ENCODE measurements at regions not wholly inside any gene's neighbourhood (a gene's known extent, or its start where the extent isn't known, plus 50 kb on each side); places are given as distances from the start of the nearest gene placed in this dataset.
"Not testable (repeated sequence)": the region's sequence is repeated elsewhere in the genome, so short reads cannot be mapped to it uniquely, and the experiment has no call there.

DNA sequence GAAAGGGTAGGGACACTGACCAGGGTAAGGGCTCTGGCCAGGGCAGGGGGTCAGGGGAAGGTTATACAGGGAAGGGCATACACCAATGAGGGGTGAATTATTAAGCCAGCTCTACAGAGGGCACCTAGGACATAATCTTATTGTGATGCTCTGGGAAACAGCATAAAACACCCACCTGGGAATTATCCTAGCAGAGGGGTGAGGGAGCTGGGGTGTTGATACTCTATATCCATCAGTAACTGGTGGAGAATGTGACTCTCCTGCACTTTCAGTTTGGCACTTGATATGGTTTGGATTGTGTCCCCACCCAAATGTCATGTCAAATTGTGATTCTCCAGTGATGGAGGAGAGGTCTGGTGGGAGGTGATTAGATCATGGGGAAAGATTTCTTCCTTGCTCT, 291.2 kb downstream of the ASMT start:
- DNase-seq = no peak

DNA sequence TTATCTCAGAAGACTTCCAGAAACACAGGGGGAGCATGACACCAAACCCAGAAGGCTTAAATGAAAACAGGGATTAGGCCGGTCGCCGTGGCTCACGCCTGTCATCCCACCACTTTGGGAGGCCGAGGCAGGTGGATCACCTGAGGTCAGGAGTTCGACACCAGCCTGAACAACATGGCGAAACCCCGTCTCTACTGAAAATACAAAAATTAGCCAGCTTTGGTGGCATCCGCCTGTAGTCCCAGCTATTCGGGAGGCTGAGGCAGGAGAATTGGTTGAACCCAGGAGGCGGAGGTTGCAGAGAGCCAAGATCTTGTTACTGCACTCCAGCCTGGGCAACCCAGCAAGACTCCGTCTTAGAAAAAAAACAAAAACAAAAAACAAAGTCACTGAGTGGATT, 294.1 kb downstream of the ASMT start:
- not testable (repeated sequence) for DNase-seq

DNA sequence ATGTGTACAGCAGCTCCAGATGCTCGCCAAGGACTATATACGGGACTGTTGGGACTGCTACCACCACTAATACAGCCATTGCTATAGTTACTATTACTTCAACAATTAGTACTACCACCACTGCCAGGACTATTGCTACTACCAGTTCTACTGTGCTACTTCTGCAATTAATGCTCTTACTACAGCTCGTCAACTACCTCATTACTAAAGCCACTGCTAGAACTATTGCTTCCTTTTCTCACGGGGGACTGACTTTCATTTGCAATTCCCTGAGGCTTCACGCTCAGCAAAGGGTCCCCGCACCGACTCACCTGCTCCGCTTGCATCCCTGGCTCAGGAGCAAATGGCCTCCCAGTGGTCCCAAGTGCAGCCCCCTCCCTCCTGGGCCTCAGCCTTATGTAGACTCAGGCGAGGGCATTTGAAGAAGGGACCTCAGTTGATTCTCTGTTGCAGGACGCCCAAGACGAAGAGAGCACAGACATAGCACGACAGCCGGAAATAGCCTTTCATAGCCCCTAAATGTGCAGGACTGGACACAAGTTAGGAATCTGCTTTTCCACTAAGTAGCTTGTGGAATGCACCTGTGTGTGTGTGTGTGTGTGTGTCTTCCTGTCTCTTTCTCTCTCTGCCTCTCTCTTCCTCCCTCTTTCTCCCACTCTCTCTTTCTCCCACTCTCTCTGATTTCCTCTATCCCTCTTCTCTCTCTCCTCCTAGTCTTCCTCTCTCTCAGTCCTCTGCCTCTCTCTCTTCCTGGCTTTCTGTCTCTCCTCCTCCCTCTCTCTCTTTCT, 294.8 kb downstream of the ASMT start:
- no peak for DNase-seq

DNA sequence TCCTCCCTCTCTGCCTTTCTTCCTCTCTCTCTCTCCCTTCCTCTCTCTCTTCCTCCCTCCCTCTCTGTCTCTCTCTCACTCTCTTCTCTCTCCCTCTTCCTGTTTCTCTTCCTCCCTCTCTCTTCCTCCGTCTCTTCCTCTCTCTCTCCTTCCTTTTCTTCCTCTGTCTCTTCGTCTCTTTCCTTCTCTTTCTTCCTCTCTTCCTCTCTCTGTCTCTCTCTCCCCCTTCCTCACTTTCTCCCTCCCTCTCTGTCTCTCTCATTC, 295.3 kb downstream of the ASMT start:
- DNase-seq = no peak

DNA sequence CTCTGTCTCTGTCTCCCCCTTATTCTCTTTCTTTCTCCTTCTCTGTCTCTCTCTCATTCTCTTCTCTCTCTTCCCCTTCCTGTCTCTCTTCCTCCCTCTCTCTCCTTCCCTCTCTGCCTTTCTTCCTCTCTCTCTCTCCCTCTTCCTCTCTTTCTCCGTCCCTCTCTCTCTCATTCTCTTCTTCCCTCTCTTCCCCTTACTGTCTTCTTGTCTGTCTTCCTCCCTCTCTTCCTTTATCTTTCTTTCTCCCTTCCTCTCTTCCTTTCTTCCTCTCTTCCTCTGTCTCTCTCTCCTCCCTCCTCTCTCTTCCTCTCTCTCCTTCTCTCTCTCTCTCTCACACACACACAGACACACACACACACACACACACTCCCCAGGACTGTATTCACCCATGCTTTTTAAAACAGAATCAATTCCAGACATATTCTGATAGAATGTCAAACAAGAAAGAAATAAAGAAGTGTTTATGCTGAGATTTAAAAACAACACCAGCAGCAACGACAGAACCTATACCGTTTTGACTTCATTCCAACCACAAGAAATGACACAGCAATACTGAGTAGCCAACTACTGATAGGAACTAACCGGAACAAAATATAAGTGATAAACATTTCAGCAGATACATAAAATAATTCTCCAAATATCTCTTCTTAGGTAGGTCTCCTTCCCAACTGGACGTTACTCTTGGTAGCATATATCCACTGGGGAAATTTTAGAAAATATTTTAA, 296.7 kb downstream of the ASMT start:
- DNase-seq = no peak

DNA sequence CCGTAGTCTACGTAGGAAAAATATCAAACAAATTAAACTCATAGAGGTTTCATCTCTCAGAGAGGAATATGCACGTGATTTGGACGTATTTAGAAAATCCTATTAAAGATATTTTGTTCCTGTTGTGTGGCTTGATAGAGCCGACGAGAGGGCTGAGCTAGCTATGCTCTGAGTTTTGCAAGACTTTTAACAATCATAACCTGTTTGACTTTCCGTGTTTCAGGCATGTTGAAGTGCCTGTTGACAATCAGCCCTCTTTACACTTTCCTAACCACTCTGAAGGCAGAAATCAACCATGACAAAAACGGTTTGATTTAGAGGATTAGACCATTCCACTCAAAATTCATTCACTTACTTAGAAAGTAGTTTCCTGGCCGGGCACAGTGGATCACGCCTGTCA, 297.3 kb downstream of the ASMT start:
- no peak for DNase-seq

DNA sequence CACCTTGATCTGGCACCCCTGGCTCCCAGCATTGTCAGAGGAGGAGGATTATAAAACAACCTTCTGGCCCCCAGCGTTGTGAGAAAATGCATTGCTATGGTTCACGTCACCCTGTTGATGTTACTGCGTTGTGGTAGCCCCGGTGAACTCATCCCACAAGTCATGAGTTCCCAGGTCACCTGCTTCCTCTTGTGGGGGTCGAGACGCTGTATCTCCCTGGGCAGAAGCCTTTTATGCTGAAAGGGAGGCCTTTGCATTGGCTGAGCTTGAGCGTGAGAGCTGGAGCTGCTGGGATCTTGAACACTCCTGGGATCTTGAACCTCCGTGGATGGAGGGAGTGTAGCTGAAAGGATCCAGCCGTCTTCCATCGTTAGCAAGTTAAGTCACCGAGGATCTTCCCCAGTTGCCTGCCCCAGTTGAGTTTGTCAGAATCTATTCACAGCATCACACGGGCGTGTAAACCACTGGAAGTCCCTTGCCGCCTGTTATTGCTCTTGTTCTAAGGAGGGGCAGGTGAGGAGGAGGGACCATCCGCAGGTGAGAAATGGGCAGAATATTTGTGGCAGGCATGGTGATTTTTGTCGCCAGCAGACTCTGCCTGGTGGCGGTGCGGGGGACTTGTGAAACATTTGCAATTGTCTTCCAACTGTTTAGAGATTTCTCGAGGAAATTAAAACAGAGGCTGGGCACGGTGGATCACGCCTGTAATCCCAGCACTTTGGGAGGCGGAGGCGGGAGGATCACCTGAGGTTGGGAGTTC, 299.9 kb downstream of the ASMT start:
- no peak for DNase-seq

DNA sequence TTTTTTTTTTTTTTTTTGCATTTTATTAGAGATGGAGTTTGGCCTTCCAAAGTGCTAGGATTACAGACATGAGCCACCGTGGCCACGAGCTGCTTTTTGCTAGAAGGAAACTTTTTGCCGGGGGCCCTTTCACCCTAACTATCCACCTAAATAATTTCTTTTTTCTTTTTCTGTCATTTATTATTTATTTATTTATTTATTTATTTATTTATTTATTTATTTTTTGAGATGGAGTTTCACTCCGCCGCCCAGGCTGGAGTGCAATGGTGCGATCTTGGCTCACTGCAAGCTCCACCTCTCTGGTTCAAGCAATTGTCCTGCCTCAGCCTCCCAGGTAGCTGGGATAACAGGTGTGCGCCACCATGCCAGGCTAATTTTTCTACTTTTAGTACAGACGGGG, 303.9 kb downstream of the ASMT start:
- DNase-seq = no peak

DNA sequence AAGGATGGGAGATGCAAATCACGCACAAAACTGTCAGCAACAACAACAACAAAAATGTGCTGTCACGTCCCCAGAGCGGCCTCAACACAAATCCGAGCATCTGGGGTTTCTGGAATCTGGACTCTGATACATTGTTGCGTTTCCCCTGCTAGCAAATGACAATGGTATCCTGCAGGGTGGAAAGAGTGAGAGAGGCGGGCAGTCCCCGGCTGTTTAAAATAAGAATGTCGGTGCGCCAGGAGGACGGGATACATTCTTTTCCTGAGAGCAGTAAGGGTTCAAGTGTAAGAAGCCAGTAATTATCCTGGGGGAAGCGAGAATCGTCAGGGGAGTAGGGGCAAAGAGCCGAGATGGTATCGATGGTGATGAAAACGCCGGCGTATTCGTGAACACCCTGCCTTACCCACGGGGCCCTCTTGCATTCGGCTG, 310.2 kb downstream of the ASMT start:
- peak; percentile 50 for DNase-seq

DNA sequence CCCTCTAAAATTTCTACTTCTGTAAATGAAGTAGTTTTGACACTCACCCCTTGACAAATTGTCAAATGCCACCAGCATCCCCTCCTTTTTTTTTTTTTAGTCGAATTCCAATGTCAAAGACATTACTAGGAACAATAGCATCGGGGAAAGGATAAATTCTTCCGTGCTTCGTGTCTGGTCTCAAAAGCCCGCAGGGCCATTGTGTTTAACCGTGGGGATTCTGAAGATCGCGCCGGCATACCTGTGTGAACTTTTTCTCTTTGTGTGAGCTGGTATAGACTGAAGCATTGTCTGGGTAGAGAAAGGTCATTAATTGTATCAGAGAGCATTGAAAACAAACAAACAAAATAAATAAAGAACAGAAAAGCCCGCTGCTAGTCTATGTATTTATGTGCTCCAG, 313.9 kb downstream of the ASMT start:
- DNase-seq = no peak

DNA sequence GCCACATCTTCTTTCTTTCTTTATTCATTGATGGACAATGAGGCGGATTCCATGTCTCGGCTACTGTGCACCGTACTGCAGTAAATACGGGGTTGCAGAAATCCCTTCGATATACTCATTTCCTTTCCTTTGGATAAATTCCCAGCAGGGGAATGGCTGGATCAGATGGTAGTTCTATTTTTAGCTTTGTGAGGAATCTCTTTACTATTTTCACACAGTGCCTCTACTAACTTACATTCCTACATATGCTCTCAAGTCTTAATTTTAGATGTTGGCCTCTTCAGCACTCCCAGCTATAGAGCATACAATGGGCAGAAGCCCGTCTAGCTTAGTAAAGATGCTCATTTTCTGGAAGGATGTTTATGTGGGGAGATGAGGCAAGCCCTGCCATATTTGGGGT, 317.4 kb downstream of the ASMT start:
- DNase-seq = no peak

DNA sequence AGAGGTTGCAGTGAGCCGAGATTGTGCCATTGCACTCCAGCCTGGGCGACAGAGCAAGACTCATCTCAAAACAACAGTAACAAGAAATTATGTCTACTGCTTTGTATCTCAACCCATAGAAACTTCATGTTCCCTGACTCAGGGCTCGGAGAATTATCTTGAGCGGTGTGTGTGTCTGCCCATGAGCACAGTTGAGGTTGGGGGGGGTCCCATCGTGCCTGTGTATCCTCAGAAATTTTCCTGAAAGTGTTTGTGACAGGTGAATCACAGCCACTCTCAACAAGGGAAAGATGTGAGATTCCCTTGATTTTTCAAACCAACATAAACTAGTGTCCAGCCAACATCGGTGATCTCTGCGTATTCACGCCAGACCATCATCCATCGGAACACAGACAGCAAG, 319.1 kb downstream of the ASMT start:
- no peak for DNase-seq

DNA sequence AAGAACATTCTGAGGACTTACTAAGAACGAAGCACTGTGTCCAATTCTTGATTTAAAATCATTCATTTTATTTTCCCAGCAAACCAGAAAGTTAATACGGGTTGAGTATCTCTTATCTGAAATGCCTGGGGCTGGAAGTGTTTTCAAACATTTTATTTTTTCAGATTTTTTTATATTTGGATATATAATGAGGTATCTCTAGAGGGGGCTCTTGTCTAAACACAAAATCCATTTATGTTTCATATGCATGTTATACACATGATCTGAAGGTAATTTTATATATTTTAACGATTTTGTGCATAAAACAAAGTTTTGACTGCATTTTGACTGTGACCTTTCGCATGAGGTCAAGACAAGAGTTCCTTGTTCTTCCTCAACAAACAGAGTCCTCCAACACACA, 320.9 kb downstream of the ASMT start:
- DNase-seq = no peak

DNA sequence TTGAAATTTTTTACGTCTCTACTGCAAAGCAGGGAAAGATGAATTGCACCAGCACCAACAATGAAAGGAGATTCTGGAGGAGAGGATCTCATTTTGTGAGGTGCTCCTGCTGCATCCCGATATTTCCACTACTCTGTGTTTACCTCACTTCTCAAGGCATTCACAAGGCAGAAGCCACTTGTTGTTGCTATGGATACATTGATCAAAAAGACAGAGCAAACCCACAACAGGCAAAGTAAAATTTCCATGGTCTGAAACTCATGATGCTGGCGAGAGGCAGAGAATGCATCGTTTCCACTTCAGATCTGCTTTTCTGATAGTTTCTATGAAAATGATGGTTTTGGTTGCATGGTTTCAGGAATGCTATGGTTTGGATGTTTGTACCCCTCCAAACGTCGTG, 323.3 kb downstream of the ASMT start:
- DNase-seq = no peak

DNA sequence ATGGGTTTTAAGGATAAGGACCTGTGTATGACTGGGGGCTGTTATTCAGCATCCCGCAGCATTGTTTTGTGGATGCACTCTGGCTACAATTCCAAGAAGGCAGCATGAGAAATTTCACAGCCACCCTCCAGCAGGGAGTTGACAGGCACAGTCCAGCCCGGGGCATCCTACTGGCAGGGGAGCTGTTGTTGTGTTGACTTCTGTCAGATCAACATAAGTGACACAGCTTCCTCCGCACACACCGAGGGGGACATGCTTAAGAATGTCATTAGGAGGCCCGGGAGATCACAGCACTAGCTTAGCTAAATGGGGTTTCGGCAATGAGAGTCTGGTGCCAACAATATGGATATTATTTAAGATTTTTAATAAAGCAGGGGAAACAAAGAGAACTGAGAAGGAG, 326.5 kb downstream of the ASMT start:
- no peak for DNase-seq

DNA sequence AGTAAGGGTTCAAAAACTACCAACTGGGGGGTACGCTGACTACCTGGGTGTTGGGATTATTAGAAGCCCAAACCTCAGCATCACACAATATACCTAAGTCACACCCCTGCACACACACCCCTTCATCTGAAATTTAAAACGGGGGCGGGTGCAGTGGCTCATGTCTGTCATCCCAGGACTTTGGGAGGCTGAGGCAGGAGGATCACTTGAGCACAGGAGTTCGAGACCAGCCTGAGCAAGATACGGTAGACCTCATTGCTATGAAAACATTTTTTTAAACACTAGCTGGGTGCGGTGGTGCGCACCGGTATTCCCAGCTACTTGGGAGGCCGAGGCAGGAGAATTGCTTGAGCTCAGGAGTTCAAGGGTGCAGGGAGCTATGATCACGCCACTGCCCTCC, 331.0 kb downstream of the ASMT start:
- DNase-seq = no peak

DNA sequence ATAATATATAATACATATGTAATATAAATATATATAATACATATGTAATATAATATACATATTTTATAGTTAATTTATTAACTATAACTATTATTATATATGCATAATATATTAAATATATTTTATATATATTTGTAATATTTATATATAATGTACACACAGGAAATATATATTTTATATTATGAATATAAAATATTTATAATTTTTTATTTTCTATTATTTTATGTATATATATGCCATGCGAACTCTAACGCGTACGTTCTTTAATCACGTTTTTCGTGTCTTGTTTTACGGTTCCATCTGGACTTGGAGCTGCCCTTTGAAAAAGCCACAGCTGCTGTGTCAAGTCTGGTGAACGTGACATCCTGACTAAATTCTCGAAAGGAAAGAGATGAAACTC, 332.1 kb downstream of the ASMT start:
- DNase-seq = no peak

Data from NCI-H1436 treated with DMSO at 0.1 percent for 48 hours (cell line).